ENCODE measurements at regions not wholly inside any gene's neighbourhood (a gene's known extent, or its start where the extent isn't known, plus 50 kb on each side); places are given as distances from the start of the nearest gene placed in this dataset.
A peak's percentile ranks its signal among the peaks of the same experiment; 100 is the strongest.

DNA sequence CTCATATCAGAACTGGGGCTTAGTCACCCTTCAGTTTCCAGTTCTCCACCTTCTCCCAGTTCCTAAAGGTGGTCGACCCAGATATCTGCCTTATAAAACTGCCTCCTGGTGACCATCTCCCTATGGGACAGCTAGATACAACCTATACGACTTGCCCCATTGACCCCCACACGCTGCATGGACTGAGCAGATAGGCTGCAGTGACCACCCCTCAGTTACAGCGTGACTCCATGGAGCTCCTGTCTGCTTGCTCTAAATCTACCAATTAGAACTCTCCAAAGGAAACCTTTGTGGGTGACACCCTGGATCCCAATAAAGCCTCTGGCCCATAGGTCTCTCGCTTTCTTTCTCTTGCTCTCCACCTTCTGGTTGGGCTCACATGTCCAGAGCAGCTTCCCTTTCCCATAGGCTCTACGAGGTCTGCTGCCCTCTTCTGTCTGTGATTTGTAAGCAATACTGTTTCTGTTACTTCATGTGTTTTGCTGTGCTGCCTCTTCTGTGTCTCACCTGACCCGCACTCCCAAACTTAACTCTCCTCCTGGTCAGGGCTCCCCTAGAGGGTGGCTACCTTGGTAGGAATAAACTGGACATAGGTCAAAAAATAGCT is 971.3 kb upstream of the FAM98A start:
- TF ChIP-seq EZH2 (IDR thresholded peaks at IDR 0.05; ENCODE audit: low read depth) = no peak
- TF ChIP-seq, protein P1, sequence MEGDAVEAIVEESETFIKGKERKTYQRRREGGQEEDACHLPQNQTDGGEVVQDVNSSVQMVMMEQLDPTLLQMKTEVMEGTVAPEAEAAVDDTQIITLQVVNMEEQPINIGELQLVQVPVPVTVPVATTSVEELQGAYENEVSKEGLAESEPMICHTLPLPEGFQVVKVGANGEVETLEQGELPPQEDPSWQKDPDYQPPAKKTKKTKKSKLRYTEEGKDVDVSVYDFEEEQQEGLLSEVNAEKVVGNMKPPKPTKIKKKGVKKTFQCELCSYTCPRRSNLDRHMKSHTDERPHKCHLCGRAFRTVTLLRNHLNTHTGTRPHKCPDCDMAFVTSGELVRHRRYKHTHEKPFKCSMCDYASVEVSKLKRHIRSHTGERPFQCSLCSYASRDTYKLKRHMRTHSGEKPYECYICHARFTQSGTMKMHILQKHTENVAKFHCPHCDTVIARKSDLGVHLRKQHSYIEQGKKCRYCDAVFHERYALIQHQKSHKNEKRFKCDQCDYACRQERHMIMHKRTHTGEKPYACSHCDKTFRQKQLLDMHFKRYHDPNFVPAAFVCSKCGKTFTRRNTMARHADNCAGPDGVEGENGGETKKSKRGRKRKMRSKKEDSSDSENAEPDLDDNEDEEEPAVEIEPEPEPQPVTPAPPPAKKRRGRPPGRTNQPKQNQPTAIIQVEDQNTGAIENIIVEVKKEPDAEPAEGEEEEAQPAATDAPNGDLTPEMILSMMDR (conservative IDR thresholded peaks at IDR 0.05) = peak; percentile 35; the same call in 1 of the 2 replicates

All from PC-9 (cell line).